Bronchial epithelial cell (primary cell): ENCODE measurements at regions not wholly inside any gene's neighbourhood (a gene's known extent, or its start where the extent isn't known, plus 50 kb on each side); places are given as distances from the start of the nearest gene placed in this dataset.

Source experiments
- DNase-seq: peaks from one replicate; pipeline ENCODE4 v3.0.0-alpha.2; 2010; ENCODE audit warnings: low read depth
- FAIRE-seq: peaks from 2 replicates; lab custom pipeline; 2011; peaks lifted over from hg19 to GRCh38; lab: Jason Lieb, UNC
- H3K27me3 ChIP-seq: 2 replicates; pipeline ENCODE4 v1.5.1; 2011; ENCODE audit warnings: low read length; ENCODE audit not compliant: control insufficient read depth, insufficient read depth
- H3K36me3 ChIP-seq: 2 replicates; pipeline ENCODE4 v1.5.1; 2011; ENCODE audit warnings: low read length; ENCODE audit not compliant: control insufficient read depth, insufficient read depth
- H3K4me3 ChIP-seq: 2 replicates; pipeline ENCODE4 v1.5.1; 2011; ENCODE audit warnings: mild to moderate bottlenecking, low read depth, low read length, control low read depth
- TF ChIP-seq, protein P1 (sequence below): IDR thresholded peaks from 2 replicates; pipeline ENCODE4 v1.5.1; 2011; ENCODE audit warnings: mild to moderate bottlenecking, moderate library complexity, low read length, control low read depth, inconsistent platforms; ENCODE audit not compliant: insufficient read depth, severe bottlenecking

- Histone ChIP-seq H3K4me3 (no peak overlapping the region), H3K27me3 (no peaks in the 10 kb centered on the region), H3K36me3 (no peaks in the 10 kb centered on the region)
- DNase-seq (no peak), FAIRE-seq (no peak)
- TF ChIP-seq, protein P1, sequence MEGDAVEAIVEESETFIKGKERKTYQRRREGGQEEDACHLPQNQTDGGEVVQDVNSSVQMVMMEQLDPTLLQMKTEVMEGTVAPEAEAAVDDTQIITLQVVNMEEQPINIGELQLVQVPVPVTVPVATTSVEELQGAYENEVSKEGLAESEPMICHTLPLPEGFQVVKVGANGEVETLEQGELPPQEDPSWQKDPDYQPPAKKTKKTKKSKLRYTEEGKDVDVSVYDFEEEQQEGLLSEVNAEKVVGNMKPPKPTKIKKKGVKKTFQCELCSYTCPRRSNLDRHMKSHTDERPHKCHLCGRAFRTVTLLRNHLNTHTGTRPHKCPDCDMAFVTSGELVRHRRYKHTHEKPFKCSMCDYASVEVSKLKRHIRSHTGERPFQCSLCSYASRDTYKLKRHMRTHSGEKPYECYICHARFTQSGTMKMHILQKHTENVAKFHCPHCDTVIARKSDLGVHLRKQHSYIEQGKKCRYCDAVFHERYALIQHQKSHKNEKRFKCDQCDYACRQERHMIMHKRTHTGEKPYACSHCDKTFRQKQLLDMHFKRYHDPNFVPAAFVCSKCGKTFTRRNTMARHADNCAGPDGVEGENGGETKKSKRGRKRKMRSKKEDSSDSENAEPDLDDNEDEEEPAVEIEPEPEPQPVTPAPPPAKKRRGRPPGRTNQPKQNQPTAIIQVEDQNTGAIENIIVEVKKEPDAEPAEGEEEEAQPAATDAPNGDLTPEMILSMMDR = no peak
These were observed 893.8 kb downstream of the QKI start for GRCh38 chr6:164308339-164308738.

DNA sequence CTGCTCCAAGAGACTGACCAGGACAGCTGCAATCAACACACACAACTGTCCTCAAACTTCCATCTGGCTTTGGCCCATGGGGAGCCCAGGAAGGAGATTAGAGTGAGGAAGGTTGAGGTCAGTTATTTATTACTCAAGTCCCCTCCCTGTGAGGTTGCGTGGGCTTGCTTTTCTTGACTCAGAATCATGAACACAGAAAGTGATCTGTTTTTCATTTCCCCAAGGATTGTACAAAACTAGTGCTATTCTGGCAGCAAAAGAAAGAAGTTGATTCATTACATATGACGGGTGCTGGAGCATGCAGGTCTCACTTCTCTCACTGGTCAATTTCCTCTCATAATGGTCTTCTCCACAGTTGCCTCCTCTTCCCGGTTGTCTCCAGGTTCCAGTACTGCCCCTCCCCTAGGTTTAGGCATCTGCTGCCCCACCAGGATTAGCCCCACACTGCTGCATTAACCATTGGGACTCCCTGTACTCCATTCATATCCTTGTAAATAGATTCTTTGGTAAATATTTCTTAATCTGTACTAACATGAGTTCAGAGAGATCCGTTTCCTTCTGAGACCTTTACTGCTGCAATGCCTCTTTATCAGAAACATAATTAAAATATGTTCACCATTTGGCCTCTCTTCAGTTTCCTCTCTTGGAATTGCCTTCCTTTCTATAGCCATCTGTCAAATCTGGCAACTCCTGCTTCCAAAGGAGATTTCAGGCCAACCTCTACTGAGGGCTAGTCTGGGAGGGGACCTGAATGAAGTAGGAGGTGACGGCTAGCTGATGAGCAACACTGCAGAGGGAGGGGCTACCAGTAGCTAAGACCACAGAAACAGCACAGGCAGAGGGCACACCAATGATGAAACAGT lies 888.8 kb downstream of the QKI start:
- FAIRE-seq = no peak
- Histone ChIP-seq H3K36me3 (no peaks in the 10 kb centered on the region), H3K4me3 (no peak overlapping the region), H3K27me3 (no peaks in the 10 kb centered on the region)
- DNase-seq = no peak
- TF ChIP-seq, protein P1 = no peak

- TF ChIP-seq, protein P1 = no peak
- no peak overlapping the region for H3K4me3 ChIP-seq
- H3K36me3 ChIP-seq = no peaks in the 10 kb centered on the region
- FAIRE-seq = no peak
- no peak for DNase-seq
- H3K27me3 ChIP-seq = no peaks in the 10 kb centered on the region
These were observed 881.9 kb downstream of the QKI start for GRCh38 chr6:164296411-164296810.

DNA sequence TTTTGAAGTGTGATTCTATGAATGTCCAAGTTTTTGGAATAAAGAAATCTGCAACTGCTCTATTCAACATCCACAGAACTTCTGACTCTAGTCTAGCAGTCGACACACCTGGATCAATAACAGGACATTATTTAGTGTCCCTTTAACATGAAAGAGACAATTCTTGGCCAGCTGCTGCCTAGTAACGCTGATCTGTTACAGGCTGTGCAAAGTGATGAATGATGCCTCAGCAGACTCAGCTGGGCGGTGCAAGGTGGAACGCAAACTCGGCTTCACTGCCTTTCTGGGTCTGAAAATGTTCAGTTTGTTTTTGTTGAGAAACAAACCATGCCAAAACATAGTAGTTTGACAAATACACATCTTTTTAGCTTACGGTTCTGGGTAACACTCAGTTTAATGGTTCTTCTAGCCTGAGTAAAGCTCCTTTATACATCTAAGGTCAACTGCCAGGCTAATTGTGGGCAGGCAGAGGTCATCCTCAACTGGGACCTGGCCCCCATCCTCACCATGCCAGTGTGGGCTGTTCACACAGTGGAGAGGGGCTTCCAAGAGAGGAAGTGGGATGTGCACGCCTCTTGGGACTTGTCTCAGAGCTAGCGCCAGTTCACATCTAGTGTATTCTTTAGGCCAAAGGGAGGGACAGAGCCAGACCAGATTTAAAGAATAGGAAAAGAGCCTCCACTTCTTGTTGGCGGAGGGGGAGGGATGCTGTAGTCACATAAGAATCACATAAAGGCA lies 879.7 kb downstream of the QKI start:
- no peaks in the 10 kb centered on the region for H3K36me3 ChIP-seq
- DNase-seq (no peak), FAIRE-seq (no peak)
- H3K27me3 ChIP-seq = no peaks in the 10 kb centered on the region
- no peak overlapping the region for H3K4me3 ChIP-seq
- TF ChIP-seq, protein P1 = no peak

GRCh38 chr6:164291224-164291623 lies 876.7 kb downstream of the QKI start:
- TF ChIP-seq, protein P1 = no peak
- no peaks in the 10 kb centered on the region for H3K27me3 ChIP-seq
- H3K36me3 ChIP-seq = no peaks in the 10 kb centered on the region
- DNase-seq = no peak
- H3K4me3 ChIP-seq = no peak overlapping the region
- no peak for FAIRE-seq
